ENCODE measurements at regions not wholly inside any gene's neighbourhood (a gene's known extent, or its start where the extent isn't known, plus 50 kb on each side); places are given as distances from the start of the nearest gene placed in this dataset.

DNA sequence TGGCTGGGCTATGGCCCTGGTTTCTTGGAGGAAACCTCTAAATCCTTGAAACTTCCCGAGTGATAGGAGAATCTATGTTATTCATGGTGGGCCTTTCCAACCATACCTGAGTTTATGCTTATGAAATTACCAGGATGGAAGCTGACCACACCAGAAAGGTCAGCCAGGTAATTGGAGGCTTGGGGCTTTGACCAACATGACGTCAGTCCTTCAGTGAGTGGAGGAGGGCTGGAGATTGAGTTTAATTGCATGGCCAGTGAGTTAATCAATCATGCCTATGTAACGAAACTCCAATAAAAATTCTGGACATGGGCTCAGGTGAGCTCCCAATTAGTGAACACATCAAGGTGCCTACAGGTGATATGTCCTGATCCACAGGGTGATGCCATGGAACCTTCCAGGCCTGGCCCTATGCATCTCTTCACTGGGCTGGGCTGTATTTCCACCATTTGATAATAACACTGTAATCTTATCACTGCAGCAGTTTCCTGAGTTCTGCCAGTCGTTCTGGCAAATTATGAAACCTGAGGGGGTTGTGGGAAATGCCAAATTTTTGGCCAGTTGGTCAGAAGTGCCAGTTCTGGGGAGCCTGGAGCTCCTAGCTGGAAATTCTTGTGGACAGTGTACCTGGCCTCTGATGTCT lies 106.5 kb downstream of the CDH26 start:
- DNase-seq (ENCODE audit: low spot score), result no peak

DNA sequence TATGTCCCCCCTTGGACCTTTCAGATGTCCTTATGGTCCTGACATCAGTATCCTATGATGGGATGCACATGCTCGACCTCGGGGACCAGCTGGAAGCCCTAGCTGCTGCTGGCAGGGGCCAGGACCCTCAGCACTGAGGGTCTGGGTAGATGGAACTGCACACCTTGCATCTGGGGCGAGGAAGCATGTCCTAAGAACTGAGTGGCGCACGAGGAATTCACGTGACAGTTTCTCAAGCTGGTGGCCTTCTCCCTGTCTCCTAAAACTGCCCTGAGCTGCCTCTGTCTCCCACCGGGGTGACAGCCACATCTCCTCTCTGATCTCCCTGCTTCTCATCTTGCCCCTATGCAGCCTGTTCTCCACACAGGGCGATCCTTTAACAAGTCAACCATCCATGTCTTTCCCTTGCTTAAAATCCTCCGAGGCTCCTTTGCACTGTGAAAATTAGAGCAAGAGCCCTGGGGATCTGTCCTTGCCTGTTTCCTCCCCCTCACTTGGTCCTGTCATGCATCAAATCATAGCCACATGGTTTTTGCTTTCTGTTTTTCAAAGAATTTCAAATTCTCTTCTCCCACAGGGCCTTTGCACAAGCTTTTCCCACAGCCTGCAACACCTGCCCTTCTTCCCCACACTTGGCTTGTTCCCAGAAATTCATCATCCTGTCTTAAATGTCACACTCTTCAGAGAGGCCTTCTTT lies 107.7 kb downstream of the CDH26 start:
- DNase-seq (ENCODE audit: low spot score), result no peak

DNA sequence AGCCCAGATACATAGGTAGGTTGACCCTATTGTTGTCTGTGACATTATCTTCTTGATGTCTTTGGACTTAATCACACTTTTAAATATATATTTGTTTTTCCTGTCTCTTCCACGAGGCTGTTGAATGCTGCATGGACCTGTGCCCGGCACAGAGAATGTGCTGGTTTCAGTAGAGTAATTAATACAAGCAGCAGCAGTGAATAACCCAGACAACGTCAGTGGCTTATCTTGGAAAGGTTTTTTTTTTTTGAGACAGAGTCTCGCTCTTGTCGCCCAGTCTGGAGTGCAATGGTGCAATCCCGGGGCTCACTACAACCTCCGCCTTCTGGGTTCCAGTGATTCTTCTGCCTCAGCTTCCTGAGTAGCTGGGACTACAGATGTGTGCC lies 108.2 kb downstream of the CDH26 start:
- no peak for DNase-seq (ENCODE audit: low spot score)

DNA sequence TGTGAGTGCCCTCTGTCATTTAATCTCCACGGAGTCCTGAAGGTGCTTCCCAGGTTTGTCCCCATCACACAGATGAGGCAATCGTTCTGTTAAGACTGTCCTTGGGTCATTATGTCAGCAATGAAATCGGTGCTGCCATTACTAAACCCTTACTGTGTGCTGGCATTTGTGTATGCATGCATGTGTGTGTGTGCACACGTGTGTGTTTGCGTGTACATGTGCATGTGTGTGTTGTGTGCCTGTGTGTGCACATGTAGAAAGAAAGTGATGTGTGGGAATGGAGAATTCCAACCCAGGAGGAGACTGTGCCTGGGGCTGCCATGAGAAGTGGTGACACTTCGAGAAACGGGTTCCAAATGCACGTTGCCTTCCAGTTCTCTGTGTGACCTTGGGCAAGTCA lies 110.3 kb downstream of the CDH26 start:
- DNase-seq (ENCODE audit: low spot score), result no peak

DNA sequence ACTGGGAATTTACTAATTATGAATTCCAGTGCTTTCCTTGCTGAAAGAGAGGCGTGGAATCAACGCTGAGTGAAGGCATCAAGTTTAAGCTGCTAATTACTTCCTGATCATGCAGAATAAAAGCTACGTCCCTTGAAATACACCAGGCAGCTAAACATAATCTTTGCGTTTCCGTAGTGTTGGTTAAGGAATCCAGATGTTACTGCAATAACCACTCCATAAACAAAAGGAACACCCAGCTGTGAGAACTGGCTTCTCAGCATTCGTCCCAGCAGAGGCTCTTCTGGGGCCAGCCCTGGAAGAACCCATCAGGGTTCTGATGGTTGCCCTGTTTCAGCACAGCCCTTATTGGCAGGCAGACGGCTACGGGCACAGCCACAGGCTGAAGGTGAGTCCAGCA lies 111.4 kb downstream of the CDH26 start:
- no peak for DNase-seq (ENCODE audit: low spot score)

DNA sequence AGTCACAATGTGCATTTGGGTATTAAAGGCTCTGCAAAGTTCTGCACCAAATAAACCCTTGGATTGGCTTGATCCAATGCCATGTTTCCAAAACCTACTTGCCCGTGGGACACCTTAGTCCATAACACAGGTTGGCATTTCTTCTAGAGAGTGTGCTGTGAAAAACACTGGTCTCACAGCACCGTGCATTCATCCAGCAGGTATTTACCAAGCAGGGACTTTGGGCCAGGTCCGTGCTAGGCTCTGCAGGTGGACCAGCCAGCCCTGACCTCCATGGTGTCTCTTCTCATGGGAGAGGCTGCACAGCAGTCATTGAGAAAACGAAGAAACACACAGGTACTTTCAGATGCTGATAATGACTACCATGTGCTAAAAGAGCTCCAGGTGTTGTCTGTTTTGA lies 112.6 kb downstream of the CDH26 start:
- no peak for DNase-seq (ENCODE audit: low spot score)

DNA sequence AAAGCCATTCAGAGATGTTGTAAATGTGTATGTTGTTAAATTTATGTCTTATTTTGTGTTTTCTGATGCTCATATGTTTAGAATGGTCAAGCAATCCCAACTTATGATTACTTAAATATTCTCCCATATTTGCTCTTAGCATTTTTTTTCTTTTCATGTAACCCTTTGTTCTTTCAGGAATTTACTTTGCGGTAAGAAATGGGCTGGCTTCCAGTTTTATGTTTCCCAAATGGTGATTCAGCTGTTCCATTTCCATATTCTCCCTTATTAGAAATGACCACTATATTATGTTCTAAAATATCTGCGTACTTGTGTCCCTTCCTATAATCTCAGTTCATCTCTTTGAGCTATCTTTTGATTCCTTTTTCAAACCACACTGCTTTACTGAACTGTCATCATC lies 113.7 kb downstream of the CDH26 start:
- no peak for DNase-seq (ENCODE audit: low spot score)

DNA sequence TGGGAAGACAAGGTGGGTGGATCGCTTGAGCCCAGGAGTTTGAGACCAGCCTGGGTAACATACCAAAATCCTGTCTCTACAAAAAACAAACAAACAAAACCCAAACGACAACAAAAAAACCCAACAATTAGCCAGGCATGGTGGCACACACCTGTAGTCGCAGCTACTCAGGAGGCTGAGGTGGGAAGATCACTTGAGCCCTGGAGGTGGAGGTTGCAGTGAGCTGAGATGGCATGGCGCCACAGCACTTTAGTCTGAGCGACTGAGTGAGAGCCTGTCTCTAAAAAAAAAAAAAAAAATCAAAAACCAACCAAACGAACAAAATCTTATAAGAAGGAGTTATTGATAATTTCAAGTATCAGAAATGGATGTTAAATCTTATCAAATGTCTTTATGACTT lies 114.9 kb downstream of the CDH26 start:
- no peak for DNase-seq (ENCODE audit: low spot score)

DNA sequence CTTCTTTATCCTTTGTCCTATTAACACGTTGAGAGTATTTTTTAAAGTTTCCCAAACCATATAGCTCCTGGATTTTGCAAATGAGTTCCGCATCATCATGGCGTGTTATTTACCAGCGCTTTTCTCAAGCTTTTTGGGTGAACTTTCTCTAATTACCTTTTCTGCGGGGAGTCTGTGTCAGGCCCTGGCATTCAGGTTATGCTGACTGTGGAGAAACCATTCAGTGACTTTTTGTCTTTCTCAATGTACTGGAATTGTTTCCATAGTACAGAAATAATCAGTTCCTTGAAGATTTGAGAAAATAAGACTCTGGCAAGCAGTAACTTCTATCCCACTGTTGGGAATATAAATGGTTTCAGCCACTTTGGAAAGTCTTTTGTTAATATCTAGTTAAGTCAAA lies 115.3 kb downstream of the CDH26 start:
- DNase-seq (ENCODE audit: low spot score), result no peak

DNA sequence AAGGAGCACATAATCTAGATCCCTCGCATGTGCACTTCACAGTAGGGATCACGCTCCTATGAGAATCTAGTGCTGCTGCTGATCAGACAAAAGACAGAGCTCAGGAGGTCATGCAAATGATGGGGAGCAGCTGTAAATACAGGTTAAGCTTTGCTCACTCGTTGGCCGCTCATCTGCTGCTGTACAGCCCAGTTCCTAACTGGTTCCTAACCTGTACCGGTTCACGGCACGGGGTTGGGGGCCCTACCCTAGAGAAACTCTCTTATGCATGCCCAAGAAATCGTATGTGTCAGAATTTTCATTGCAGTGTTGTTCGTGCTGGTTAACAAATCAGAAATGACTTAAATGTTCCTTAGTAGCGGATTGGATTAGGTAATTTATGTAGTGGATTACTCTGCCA lies 116.1 kb downstream of the CDH26 start:
- DNase-seq (ENCODE audit: low spot score), result no peak

DNA sequence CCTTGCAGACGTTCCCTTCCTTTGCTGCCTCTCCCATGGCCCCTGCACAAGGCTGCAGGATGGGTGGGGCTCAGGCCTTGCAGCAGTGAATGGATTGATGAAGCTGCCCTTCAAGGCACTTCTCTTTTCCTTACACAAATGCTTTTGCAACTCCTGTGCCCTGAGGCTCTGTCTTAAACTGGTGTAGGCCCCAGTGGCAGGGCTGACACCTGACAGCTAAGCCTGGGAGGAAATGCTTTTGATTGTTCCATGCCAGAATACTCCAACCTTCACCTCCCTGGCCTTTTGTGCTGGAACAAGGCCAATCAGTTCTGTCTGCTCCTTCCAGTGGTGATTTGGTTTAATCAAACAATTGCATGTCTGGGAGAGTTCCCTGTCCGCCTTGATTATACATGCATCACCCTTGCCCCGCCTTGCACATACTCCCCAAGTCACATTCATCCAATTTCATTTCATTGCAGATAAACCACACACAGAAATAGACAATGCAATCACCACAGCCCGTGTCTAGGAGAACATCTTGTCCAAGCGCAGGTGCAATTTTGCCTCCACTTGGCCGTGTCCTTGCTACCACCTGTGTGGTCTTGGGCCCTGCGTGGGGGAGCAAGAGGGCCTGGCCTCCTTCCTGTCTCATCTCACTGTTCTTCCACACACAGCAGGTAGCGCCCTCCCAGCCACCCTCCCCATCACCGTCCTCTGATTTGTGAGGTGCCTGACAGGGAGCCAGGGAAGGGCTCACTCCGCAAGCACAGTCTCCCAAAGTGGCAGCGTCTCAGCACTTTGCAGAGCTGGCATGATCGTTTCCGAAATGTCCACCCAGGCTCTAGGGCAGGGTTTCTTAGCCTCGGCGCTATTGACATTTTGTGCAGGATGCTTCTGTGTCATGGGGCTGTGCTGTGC lies 120.4 kb downstream of the CDH26 start:
- DNase-seq (ENCODE audit: low spot score), result no peak

DNA sequence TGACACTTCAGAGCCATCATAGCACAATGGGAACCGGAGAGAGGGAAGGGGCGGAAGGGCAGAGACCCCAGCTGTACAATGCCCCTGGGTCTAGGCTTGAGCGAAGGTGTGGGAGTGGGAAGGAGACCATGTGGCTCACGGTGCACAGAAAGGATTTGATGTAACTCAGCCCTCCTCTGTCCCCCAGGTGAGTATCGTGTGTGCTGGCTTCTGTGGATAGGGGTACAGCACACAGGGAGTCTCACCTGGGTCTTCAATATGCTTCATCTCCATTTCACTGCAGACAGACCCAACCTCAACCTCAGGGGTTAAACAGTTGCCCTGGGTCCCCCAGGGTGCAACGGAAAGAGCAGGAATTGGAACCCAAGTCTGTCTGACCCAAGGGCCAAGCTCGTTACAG lies 122.2 kb downstream of the CDH26 start:
- no peak for DNase-seq (ENCODE audit: low spot score)

DNA sequence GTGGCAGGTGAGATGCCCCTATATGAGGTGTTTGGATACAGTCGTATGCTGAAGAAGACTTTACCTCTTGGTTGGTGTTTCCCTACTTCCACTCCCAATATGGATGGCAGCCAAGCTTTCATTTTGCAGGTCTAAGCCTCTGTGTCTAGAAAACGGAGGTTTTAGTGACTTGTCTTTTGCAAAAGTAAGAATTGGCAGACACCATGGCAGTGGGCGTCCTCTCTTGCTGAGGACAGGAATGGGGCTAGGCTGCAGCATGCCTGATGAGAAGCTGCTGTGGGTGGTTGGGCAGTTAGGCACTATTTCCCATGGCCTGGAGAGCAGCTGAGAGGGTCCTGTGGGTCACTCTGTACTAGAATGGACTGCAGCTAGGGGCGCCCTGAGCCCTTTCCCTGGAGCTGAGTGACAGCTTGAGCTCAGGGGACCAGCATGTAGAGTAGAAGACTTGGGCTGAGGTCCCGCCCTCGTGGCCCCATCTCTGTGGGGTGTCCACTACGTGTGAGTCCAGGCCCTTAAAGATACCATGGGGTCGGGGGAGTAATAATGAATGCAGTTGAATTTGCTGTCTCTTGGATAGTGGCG lies 127.4 kb downstream of the CDH26 start:
- DNase-seq (ENCODE audit: low spot score), result no peak

DNA sequence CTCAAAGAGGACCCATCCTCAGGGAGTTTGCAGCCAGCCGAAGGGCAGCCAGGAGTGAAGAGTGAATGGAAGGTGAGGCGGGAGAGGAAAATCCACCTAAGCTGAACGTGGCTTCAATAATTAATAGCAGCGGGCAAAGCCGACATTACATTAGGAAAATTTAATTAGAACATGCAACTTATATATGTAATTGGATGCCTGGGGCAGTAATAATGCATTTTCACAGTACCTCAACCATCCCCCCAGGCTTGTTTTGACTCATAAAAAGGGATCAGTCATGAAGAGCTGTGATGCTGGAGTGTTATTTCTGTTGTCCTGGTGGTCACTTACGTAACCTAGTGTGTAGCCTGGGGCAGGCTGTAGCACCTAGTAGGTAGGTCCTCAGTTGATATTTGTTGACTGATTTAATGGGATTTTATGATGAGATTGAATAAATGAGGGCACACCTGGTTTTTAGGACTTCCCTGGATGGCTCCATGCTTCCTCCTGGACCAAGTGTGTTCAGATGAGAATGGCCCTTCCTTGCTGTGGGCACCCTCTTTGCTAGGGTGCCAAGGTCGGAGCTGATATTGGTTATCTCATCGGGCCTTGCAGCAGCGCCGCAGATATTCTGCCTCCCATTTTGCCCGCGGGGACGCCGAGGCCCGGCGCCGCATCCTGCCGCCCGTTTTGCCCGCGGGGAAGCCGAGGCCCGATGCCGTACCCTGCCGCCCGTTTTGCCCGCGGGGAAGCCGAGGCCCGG lies 128.8 kb downstream of the CDH26 start:
- DNase-seq (ENCODE audit: low spot score), result no peak

DNA sequence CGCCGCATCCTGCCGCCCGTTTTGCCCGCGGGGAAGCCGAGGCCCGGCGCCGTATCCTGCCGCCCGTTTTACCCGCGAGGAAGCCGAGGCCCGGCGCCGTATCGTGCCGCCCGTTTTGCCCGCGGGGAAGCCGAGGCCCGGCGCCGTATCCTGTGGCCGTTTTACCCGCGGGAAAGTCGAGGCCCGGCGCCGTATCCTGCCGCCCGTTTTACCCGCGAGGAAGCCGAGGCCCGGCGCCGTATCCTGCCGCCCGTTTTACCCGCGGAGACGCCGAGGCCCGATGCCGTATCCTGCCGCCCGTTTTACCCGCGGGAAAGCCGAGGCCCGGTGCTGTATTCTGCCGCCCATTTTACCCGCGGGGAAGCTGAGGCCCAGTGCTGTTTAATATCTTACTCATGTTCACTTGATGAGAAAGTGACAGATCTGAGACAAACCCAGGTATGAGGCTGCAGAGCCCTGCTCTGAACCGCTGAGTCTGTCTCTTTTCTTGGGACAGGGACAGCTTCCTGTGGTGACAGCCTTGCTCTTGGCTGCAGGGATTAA lies 129.4 kb downstream of the CDH26 start:
- DNase-seq (ENCODE audit: low spot score), result no peak

DNA sequence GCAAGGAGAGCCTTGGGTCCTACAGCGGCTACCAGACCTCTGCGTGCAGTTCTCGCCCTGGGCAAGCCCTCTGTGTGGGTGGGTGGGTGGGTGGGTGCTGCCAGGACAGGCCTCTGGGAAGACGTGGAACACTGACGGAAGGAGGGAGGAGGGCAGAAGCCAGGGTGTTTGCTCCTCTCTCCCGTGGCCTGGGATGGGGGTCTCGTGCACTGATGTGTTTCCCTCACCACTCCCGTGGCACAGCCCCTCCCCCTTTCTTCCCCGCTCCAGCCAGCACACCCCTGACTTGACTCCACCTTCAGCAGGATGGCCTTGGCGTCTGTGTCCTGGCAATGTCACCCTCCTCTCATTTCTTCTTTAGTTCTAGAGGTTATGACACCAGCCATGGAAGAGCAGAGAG lies 130.0 kb downstream of the CDH26 start:
- DNase-seq (ENCODE audit: low spot score), result no peak

DNA sequence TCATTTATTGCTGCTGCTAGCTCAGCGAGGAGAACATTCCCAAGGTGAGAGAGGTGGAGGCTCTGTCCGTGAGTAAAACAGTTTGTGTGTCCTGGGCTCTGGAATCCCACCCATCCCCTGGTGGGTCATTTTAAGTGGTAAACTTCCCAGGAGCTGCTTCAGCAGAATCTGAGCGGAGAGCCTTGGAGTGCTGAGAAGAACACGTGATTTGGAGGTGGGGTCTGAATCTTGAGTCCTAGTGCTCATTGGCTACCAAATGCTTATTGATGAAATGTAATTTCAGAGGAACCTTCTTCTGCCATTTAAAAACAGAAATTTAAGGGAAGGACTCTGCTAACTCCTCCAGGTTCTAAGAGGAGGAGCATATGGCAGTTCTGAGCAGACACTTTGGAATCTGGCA lies 132.4 kb downstream of the CDH26 start:
- DNase-seq (ENCODE audit: low spot score), result no peak

DNA sequence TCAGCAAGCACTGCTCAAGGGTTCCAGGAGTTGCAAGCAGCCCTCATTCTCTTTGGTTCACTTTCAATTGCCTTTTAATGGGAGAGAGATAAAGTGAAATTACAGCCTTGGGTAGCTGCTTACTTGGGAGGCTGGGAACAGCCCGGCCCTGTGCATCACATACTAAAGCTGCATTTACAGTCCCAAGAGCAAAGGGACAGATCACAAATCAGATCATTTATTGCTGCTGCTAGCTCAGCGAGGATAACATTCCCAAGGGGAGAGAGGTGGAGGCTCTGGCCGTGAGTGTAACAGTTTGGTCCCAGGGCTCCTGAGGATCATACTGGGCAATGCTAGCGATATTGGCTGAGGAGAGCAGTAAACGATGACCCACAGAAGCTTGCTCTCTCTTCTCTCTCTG lies 133.1 kb downstream of the CDH26 start:
- no peak for DNase-seq (ENCODE audit: low spot score)

DNA sequence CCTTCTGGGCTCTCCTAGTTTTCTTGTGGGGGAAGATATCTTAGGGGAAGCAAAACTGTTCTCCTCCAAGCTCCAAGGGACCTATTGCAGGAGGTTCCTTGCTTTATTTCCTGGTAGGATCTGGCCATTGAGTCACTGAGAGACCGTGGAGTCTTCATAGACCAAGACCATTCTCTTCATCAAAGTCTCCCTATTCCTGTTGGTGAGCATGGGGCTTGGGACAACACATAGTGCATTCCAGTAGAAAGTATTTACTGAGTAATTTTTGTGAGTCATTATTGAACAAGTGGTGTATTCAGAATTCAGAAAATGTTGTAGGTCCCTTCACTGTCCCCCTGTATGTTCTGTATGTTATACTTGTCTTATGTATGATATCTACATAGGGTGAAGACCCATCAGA lies 133.6 kb downstream of the CDH26 start:
- no peak for DNase-seq (ENCODE audit: low spot score)

DNA sequence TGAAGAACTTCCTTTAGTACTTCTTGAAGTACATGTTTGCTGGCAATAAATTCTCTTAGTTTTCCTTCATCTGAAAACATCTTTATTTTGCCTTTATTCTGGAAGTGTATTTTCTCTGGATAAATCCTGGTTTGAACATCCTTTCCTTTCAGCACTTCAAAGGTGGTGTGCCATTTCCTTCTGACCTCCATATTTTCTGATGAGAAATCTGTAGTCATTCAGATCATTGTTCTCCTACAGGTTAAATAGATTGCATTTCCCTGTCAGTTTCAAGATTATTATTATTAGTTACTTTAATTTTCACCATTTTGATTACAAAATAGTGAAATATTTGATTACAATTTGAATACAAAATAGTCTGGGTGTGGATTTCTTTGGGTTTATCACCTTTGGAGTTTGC lies 134.5 kb downstream of the CDH26 start:
- DNase-seq (ENCODE audit: low spot score), result no peak

DNA sequence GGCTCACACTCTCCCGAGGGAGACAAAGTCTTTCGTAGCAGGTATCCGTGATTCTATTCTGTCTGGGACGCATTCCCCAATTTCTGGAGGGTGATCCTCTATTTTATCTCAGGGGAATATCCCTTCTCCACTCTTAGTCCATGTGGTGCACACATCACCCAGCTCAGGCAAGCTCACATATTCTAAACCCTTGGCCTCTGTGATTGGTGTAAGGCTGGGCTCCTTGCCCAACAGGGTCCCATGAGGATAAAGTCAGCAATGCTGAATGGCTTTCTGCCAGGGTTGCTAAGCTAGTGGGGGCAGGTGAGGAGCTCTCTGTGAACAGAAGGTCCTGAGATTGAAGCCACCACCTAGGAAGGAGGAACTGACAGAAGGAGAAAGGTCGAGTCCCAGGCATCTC lies 137.2 kb downstream of the CDH26 start:
- DNase-seq (ENCODE audit: low spot score), result no peak

DNA sequence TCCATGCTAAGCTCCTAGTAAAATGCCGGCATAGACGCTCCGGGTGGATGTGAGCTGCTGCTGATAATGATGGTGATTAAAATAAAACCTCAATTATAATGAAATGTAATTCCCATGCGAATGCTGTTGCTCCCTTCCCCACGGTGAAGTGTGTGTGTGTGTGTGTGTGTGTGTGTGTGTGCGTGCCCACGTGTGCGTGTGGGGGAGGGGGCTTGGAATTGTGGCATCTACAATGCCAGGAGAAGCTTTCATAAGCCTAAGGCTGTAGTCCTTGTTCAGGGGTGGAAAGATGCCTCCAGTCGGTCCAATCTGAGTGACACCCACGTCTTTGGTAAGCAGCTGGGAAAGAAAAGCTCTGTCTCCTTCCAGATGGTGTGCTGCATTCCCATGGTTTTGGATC lies 137.9 kb downstream of the CDH26 start:
- DNase-seq (ENCODE audit: low spot score), result no peak

Data from hepatic stellate cell (primary cell).